Smooth muscle cell (in vitro differentiated cells): ENCODE measurements at regions not wholly inside any gene's neighbourhood (a gene's known extent, or its start where the extent isn't known, plus 50 kb on each side); places are given as distances from the start of the nearest gene placed in this dataset.
"Not testable (repeated sequence)": the region's sequence is repeated elsewhere in the genome, so short reads cannot be mapped to it uniquely, and the experiment has no call there.

ENCODE experiments used
- DNase-seq: peaks from one replicate; lab custom pipeline; 2025; ENCODE audit not compliant: unreplicated experiment; lab: John Stamatoyannopoulos, UW
- H2AFZ ChIP-seq: fragments of 200-600 bp; sonication (generic); 2 replicates; pipeline ENCODE4 v1.6.0; 2016; ENCODE audit warnings: antibody characterized with exemption, low read depth, mild to moderate bottlenecking
- H3F3A ChIP-seq: fragments of 200-600 bp; sonication (generic); 2 replicates; pipeline ENCODE4 v1.6.0; 2017; ENCODE audit warnings: antibody characterized with exemption, low read depth
- H3K27ac ChIP-seq: fragments of 200-600 bp; sonication (generic); 2 replicates; pipeline ENCODE4 v1.5.1; 2016; ENCODE audit warnings: low read depth, mild to moderate bottlenecking
- H3K27me3 ChIP-seq: fragments of 200-600 bp; sonication (generic); 2 replicates; pipeline ENCODE4 v1.6.1; 2016; ENCODE audit warnings: low read depth, mild to moderate bottlenecking
- H3K36me3 ChIP-seq: fragments of 200-600 bp; sonication (generic); 2 replicates; pipeline ENCODE4 v1.5.1; 2016; ENCODE audit warnings: low read depth
- H3K4me1 ChIP-seq: fragments of 200-600 bp; sonication (generic); 2 replicates; pipeline ENCODE4 v1.5.1; 2016; ENCODE audit warnings: low read depth
- H3K4me2 ChIP-seq: fragments of 200-600 bp; sonication (generic); 2 replicates; pipeline ENCODE4 v1.6.0; 2016; ENCODE audit warnings: mild to moderate bottlenecking
- H3K4me3 ChIP-seq: fragments of 200-600 bp; sonication (generic); 2 replicates; pipeline ENCODE4 v1.5.1; 2016; ENCODE audit warnings: mild to moderate bottlenecking
- H3K79me2 ChIP-seq: fragments of 200-600 bp; sonication (generic); 2 replicates; pipeline ENCODE4 v1.6.0; 2016; ENCODE audit warnings: low read depth, mild to moderate bottlenecking
- H3K9ac ChIP-seq: fragments of 200-600 bp; sonication (generic); 2 replicates; pipeline ENCODE4 v1.6.0; 2016; ENCODE audit warnings: low read depth
- H3K9me3 ChIP-seq: fragments of 200-600 bp; sonication (generic); replicated peaks from 2 replicates; pipeline ENCODE4 v1.5.1; 2016; ENCODE audit warnings: low read depth
- H4K20me1 ChIP-seq: fragments of 200-600 bp; sonication (generic); 2 replicates; pipeline ENCODE4 v1.6.0; 2016; ENCODE audit warnings: low read depth
- CTCF ChIP-seq: fragments of 200-600 bp; sonication (generic); IDR thresholded peaks from 2 replicates; pipeline ENCODE4 v1.5.1; 2017; ENCODE audit warnings: borderline replicate concordance, mild to moderate bottlenecking, antibody characterized with exemption; ENCODE audit not compliant: insufficient read depth, poor library complexity, severe bottlenecking
- WGBS: methylation state at CpG from one replicate; pipeline ENCODE4 v1.1.7; 2016; ENCODE audit warnings: low lambda C conversion rate; 5-methylcytosine and 5-hydroxymethylcytosine counted together

GRCh38 chr2:89850481-89850880 is 1159.0 kb downstream of the RPIA start:
- Histone ChIP-seq H3K79me2 (no peaks in the 10 kb centered on the region), H2AFZ (no peak overlapping the region), H3K9me3 (peaks cover 52% of the 10 kb centered on the region), H3K9ac (no peak overlapping the region), H3K27me3 (no peaks in the 10 kb centered on the region), H3K36me3 (no peaks in the 10 kb centered on the region), H3K4me2 (no peak overlapping the region), H3K4me1 (no peaks in the 10 kb centered on the region), H3K27ac (no peak overlapping the region), H3F3A (no peaks in the 10 kb centered on the region), H4K20me1 (no peaks in the 10 kb centered on the region), H3K4me3 (no peak overlapping the region)
- no peak for DNase-seq
- no peak for TF ChIP-seq CTCF
- 59% methylated on average over 3 of the region's 3 CpGs for WGBS

- Histone ChIP-seq H3K79me2 (no peaks in the 10 kb centered on the region), H3K27ac (no peak overlapping the region), H3F3A (no peaks in the 10 kb centered on the region), H3K27me3 (no peaks in the 10 kb centered on the region), H3K4me3 (no peak overlapping the region), H2AFZ (no peak overlapping the region), H4K20me1 (no peaks in the 10 kb centered on the region), H3K4me1 (no peaks in the 10 kb centered on the region), H3K9me3 (peaks cover 46% of the 10 kb centered on the region), H3K9ac (no peak overlapping the region), H3K4me2 (no peak overlapping the region), H3K36me3 (no peaks in the 10 kb centered on the region)
- WGBS: 67% methylated on average over 4 of the region's 4 CpGs
- no peak for DNase-seq
- TF ChIP-seq CTCF: no peak
Measured at GRCh38 chr2:89850881-89851582, 1159.6 kb downstream of the RPIA start.

- WGBS: 70% methylated on average over 1 of the region's 1 CpG
- no peak overlapping the region for H3K27ac ChIP-seq
- no peaks in the 10 kb centered on the region for H3K27me3 ChIP-seq
- H3K4me3 ChIP-seq: no peak overlapping the region
- H3K4me1 ChIP-seq: no peaks in the 10 kb centered on the region
- H3K36me3 ChIP-seq: no peaks in the 10 kb centered on the region
- H3K9me3 ChIP-seq: peaks cover 41% of the 10 kb centered on the region
- no peak overlapping the region for H3K4me2 ChIP-seq
- H4K20me1 ChIP-seq: no peaks in the 10 kb centered on the region
- no peak overlapping the region for H2AFZ ChIP-seq
- no peaks in the 10 kb centered on the region for H3F3A ChIP-seq
- H3K9ac ChIP-seq: no peak overlapping the region
- no peak for DNase-seq
- TF ChIP-seq CTCF: no peak
- no peaks in the 10 kb centered on the region for H3K79me2 ChIP-seq
Measured at GRCh38 chr2:89851583-89851905, 1160.1 kb downstream of the RPIA start.

GRCh38 chr2:89853427-89853826 is 1162.0 kb downstream of the RPIA start:
- not testable (repeated sequence) for H3K36me3 ChIP-seq, H3K4me1 ChIP-seq, H3K4me3 ChIP-seq, H3K27me3 ChIP-seq, H3K4me2 ChIP-seq, DNase-seq, H3K79me2 ChIP-seq, H3F3A ChIP-seq, H2AFZ ChIP-seq, H4K20me1 ChIP-seq, H3K27ac ChIP-seq, H3K9ac ChIP-seq
- WGBS: no CpG with 5 or more reads among the region's 1 CpG
- peaks cover 27% of the 10 kb centered on the region for H3K9me3 ChIP-seq

- not testable (repeated sequence) for H3F3A ChIP-seq, H2AFZ ChIP-seq, H3K4me2 ChIP-seq, H3K9me3 ChIP-seq, H3K4me3 ChIP-seq, H3K4me1 ChIP-seq, H3K27me3 ChIP-seq, H3K9ac ChIP-seq, H3K27ac ChIP-seq, H3K36me3 ChIP-seq, H3K79me2 ChIP-seq, H4K20me1 ChIP-seq, DNase-seq
- WGBS: no CpG with 5 or more reads among the region's 2 CpGs
Measured at GRCh38 chr2:89855752-89856151, 1164.3 kb downstream of the RPIA start.

GRCh38 chr2:89856305-89856704 is 1164.8 kb downstream of the RPIA start:
- H4K20me1 ChIP-seq, H3K79me2 ChIP-seq: not testable (repeated sequence)

More at GRCh38 chr2:89856305-89856704, 1164.8 kb downstream of the RPIA start:
- H3K36me3 ChIP-seq, DNase-seq, H3K4me1 ChIP-seq, H3K9me3 ChIP-seq, H3K9ac ChIP-seq, H3K27ac ChIP-seq, H2AFZ ChIP-seq, H3F3A ChIP-seq, H3K4me3 ChIP-seq, H3K27me3 ChIP-seq, H3K4me2 ChIP-seq: not testable (repeated sequence)
- 10% methylated on average over 1 of the region's 7 CpGs for WGBS
